Activated T-helper 17 cell treated with anti-CD3 and anti-CD28 coated beads, Interleukin-2, amount 50 U/mL, for 72 hours (primary cell): ENCODE measurements at regions not wholly inside any gene's neighbourhood (a gene's known extent, or its start where the extent isn't known, plus 50 kb on each side); places are given as distances from the start of the nearest gene placed in this dataset.

Experiments
- ATAC-seq: fragments of 150-1000 bp; cut with Tn5 transposase; replicated peaks from 2 replicates; pipeline ENCODE4 v1.10.0; 2021; ENCODE audit warnings: mild to moderate bottlenecking, moderate library complexity
- H3K27ac Mint-ChIP-seq: one replicate; pipeline ENCODE4 v1.8.0; 2022; ENCODE audit warnings: mixed read lengths
- H3K27me3 Mint-ChIP-seq: one replicate; pipeline ENCODE4 v1.8.0; 2022; ENCODE audit warnings: mixed read lengths
- H3K36me3 Mint-ChIP-seq: one replicate; pipeline ENCODE4 v1.8.0; 2022; ENCODE audit warnings: low read depth, mild to moderate bottlenecking, mixed read lengths
- H3K4me1 Mint-ChIP-seq: one replicate; pipeline ENCODE4 v1.8.0; 2022; ENCODE audit warnings: mixed read lengths
- H3K4me3 Mint-ChIP-seq: one replicate; pipeline ENCODE4 v1.8.0; 2022; ENCODE audit warnings: mild to moderate bottlenecking, mixed read lengths
- H3K9me3 Mint-ChIP-seq: one replicate; pipeline ENCODE4 v1.8.0; 2022; ENCODE audit warnings: mixed read lengths

GRCh38 chr1:56175211-56175610 is 404.2 kb downstream of the PLPP3 start:
- Mint-ChIP-seq H3K9me3 (peaks cover 5% of the 10 kb centered on the region), H3K27ac (no peak overlapping the region), H3K27me3 (peaks cover 7% of the 10 kb centered on the region), H3K4me1 (no peaks in the 10 kb centered on the region), H3K4me3 (no peak overlapping the region), H3K36me3 (no peaks in the 10 kb centered on the region)
- no peak for ATAC-seq

GRCh38 chr1:56174176-56174885 is 405.0 kb downstream of the PLPP3 start:
- ATAC-seq, result no peak
- Mint-ChIP-seq H3K9me3 (peaks cover 5% of the 10 kb centered on the region), H3K27ac (no peak overlapping the region), H3K4me1 (no peaks in the 10 kb centered on the region), H3K4me3 (no peak overlapping the region), H3K27me3 (peaks cover 7% of the 10 kb centered on the region), H3K36me3 (no peaks in the 10 kb centered on the region)

GRCh38 chr1:56173736-56174135 is 405.6 kb downstream of the PLPP3 start:
- Mint-ChIP-seq H3K27ac (no peak overlapping the region), H3K4me3 (no peak overlapping the region), H3K36me3 (no peaks in the 10 kb centered on the region), H3K27me3 (peaks cover 7% of the 10 kb centered on the region), H3K9me3 (peaks cover 5% of the 10 kb centered on the region), H3K4me1 (no peaks in the 10 kb centered on the region)
- no peak for ATAC-seq

- no peak overlapping the region for H3K4me3 Mint-ChIP-seq
- no peaks in the 10 kb centered on the region for H3K36me3 Mint-ChIP-seq
- peaks cover 5% of the 10 kb centered on the region for H3K9me3 Mint-ChIP-seq
- no peak overlapping the region for H3K27ac Mint-ChIP-seq
- H3K4me1 Mint-ChIP-seq, result no peaks in the 10 kb centered on the region
- ATAC-seq, result no peak
- peaks cover 11% of the 10 kb centered on the region for H3K27me3 Mint-ChIP-seq
These were observed 407.7 kb downstream of the PLPP3 start for GRCh38 chr1:56171670-56172069.

- H3K36me3 Mint-ChIP-seq, result no peaks in the 10 kb centered on the region
- no peak for ATAC-seq
These were observed 408.5 kb downstream of the PLPP3 start for GRCh38 chr1:56170784-56171320.

GRCh38 chr1:56169856-56170255 is 409.5 kb downstream of the PLPP3 start:
- peaks cover 5% of the 10 kb centered on the region for H3K9me3 Mint-ChIP-seq
- H3K27ac Mint-ChIP-seq, result no peak overlapping the region
- no peaks in the 10 kb centered on the region for H3K4me1 Mint-ChIP-seq
- H3K27me3 Mint-ChIP-seq, result peaks cover 16% of the 10 kb centered on the region
- H3K36me3 Mint-ChIP-seq, result no peaks in the 10 kb centered on the region
- no peak for ATAC-seq
- no peak overlapping the region for H3K4me3 Mint-ChIP-seq

More at GRCh38 chr1:56170784-56171320, 408.5 kb downstream of the PLPP3 start:
- Mint-ChIP-seq H3K4me1 (no peaks in the 10 kb centered on the region), H3K27me3 (peaks cover 16% of the 10 kb centered on the region), H3K4me3 (no peak overlapping the region), H3K9me3 (peaks cover 5% of the 10 kb centered on the region), H3K27ac (no peak overlapping the region)

GRCh38 chr1:56168176-56168575 is 411.2 kb downstream of the PLPP3 start:
- H3K27ac Mint-ChIP-seq, result no peak overlapping the region
- H3K9me3 Mint-ChIP-seq, result no peaks in the 10 kb centered on the region
- no peaks in the 10 kb centered on the region for H3K4me1 Mint-ChIP-seq
- no peak overlapping the region for H3K4me3 Mint-ChIP-seq
- no peak for ATAC-seq
- H3K27me3 Mint-ChIP-seq, result peaks cover 11% of the 10 kb centered on the region
- H3K36me3 Mint-ChIP-seq, result no peaks in the 10 kb centered on the region

- Mint-ChIP-seq H3K4me1 (no peaks in the 10 kb centered on the region), H3K4me3 (no peak overlapping the region), H3K9me3 (no peaks in the 10 kb centered on the region), H3K27ac (no peak overlapping the region), H3K36me3 (no peaks in the 10 kb centered on the region), H3K27me3 (peaks cover 11% of the 10 kb centered on the region)
- no peak for ATAC-seq
These were observed 411.8 kb downstream of the PLPP3 start for GRCh38 chr1:56167596-56167995.

- ATAC-seq, result no peak
- Mint-ChIP-seq H3K27ac (no peak overlapping the region), H3K4me1 (no peaks in the 10 kb centered on the region), H3K4me3 (no peak overlapping the region), H3K36me3 (no peaks in the 10 kb centered on the region), H3K27me3 (peaks cover 8% of the 10 kb centered on the region), H3K9me3 (peaks cover 4% of the 10 kb centered on the region)
These were observed 418.5 kb downstream of the PLPP3 start for GRCh38 chr1:56160773-56161315.

GRCh38 chr1:56156971-56157876 is 422.1 kb downstream of the PLPP3 start:
- Mint-ChIP-seq H3K27ac (no peak overlapping the region), H3K4me3 (no peak overlapping the region), H3K9me3 (peaks cover 4% of the 10 kb centered on the region), H3K27me3 (peaks cover 18% of the 10 kb centered on the region), H3K36me3 (no peaks in the 10 kb centered on the region), H3K4me1 (no peaks in the 10 kb centered on the region)
- no peak for ATAC-seq

- no peak for ATAC-seq
- no peaks in the 10 kb centered on the region for H3K4me1 Mint-ChIP-seq
- H3K27ac Mint-ChIP-seq, result no peak overlapping the region
- H3K9me3 Mint-ChIP-seq, result no peaks in the 10 kb centered on the region
- H3K27me3 Mint-ChIP-seq, result peaks cover 11% of the 10 kb centered on the region
- H3K4me3 Mint-ChIP-seq, result no peak overlapping the region
- no peaks in the 10 kb centered on the region for H3K36me3 Mint-ChIP-seq
These were observed 426.1 kb downstream of the PLPP3 start for GRCh38 chr1:56153276-56153675.

GRCh38 chr1:56152635-56153034 is 426.7 kb downstream of the PLPP3 start:
- H3K36me3 Mint-ChIP-seq, result no peaks in the 10 kb centered on the region
- H3K4me3 Mint-ChIP-seq, result no peak overlapping the region
- H3K27ac Mint-ChIP-seq, result no peak overlapping the region
- H3K27me3 Mint-ChIP-seq, result peaks cover 11% of the 10 kb centered on the region
- no peaks in the 10 kb centered on the region for H3K4me1 Mint-ChIP-seq
- ATAC-seq, result no peak
- H3K9me3 Mint-ChIP-seq, result no peaks in the 10 kb centered on the region

- no peak overlapping the region for H3K27ac Mint-ChIP-seq
These were observed 428.0 kb downstream of the PLPP3 start for GRCh38 chr1:56151402-56151801.

GRCh38 chr1:56150441-56151215 is 428.7 kb downstream of the PLPP3 start:
- H3K4me1 Mint-ChIP-seq, result no peaks in the 10 kb centered on the region
- no peak overlapping the region for H3K4me3 Mint-ChIP-seq
- no peaks in the 10 kb centered on the region for H3K36me3 Mint-ChIP-seq
- no peaks in the 10 kb centered on the region for H3K9me3 Mint-ChIP-seq
- ATAC-seq, result no peak
- no peak overlapping the region for H3K27ac Mint-ChIP-seq
- peaks cover 11% of the 10 kb centered on the region for H3K27me3 Mint-ChIP-seq

More at GRCh38 chr1:56151402-56151801, 428.0 kb downstream of the PLPP3 start:
- Mint-ChIP-seq H3K27me3 (peaks cover 11% of the 10 kb centered on the region), H3K4me1 (no peaks in the 10 kb centered on the region), H3K36me3 (no peaks in the 10 kb centered on the region), H3K9me3 (no peaks in the 10 kb centered on the region), H3K4me3 (no peak overlapping the region)
- ATAC-seq, result no peak
